GM23248 (cell line): ENCODE measurements at regions not wholly inside any gene's neighbourhood (a gene's known extent, or its start where the extent isn't known, plus 50 kb on each side); places are given as distances from the start of the nearest gene placed in this dataset.

Source experiments
- DNase-seq: peaks from one replicate; pipeline ENCODE4 v3.0.0-alpha.2; 2015
- H2AFZ ChIP-seq: fragments of 200-600 bp; sonication (generic); 2 replicates; pipeline ENCODE4 v1.6.1; 2016; ENCODE audit warnings: antibody characterized with exemption
- H3F3A ChIP-seq: fragments of 200-600 bp; sonication (generic); 2 replicates; pipeline ENCODE4 v1.6.1; 2016; ENCODE audit warnings: mild to moderate bottlenecking, antibody characterized with exemption, mixed run types; ENCODE audit not compliant: insufficient read depth
- H3K27ac ChIP-seq: fragments of 200-600 bp; sonication (generic); 2 replicates; pipeline ENCODE4 v1.5.1; 2016; ENCODE audit warnings: mild to moderate bottlenecking
- H3K27me3 ChIP-seq: fragments of 200-600 bp; sonication (generic); replicated peaks from 2 replicates; pipeline ENCODE4 v1.6.1; 2016; ENCODE audit warnings: mild to moderate bottlenecking; ENCODE audit not compliant: insufficient read depth
- H3K36me3 ChIP-seq: fragments of 200-600 bp; sonication (generic); 2 replicates; pipeline ENCODE4 v1.6.1; 2016; ENCODE audit warnings: low read depth, mild to moderate bottlenecking
- H3K4me1 ChIP-seq: fragments of 200-600 bp; sonication (generic); 2 replicates; pipeline ENCODE4 v1.6.1; 2016; ENCODE audit warnings: mild to moderate bottlenecking; ENCODE audit not compliant: insufficient read depth
- H3K4me2 ChIP-seq: fragments of 200-600 bp; sonication (generic); one replicate; pipeline ENCODE4 v1.6.1; 2016; ENCODE audit warnings: mild to moderate bottlenecking; ENCODE audit not compliant: unreplicated experiment
- H3K4me3 ChIP-seq: fragments of 200-600 bp; sonication (generic); 2 replicates; pipeline ENCODE4 v1.5.1; 2016; ENCODE audit warnings: mild to moderate bottlenecking
- H3K79me2 ChIP-seq: fragments of 200-600 bp; sonication (generic); 2 replicates; pipeline ENCODE4 v1.6.1; 2016; ENCODE audit warnings: mild to moderate bottlenecking; ENCODE audit not compliant: insufficient read depth
- H3K9ac ChIP-seq: fragments of 200-600 bp; sonication (generic); 2 replicates; pipeline ENCODE4 v1.6.1; 2016; ENCODE audit warnings: mild to moderate bottlenecking
- H3K9me2 ChIP-seq: fragments of 200-600 bp; sonication (generic); 2 replicates; pipeline ENCODE4 v1.6.1; 2016; ENCODE audit warnings: mixed run types, mild to moderate bottlenecking, moderate library complexity; ENCODE audit not compliant: insufficient read depth
- H3K9me3 ChIP-seq: fragments of 200-600 bp; sonication (generic); one replicate; pipeline ENCODE4 v1.6.1; 2017; ENCODE audit warnings: low read depth
- H4K20me1 ChIP-seq: fragments of 200-600 bp; sonication (generic); 2 replicates; pipeline ENCODE4 v1.6.0; 2016; ENCODE audit not compliant: insufficient read depth
- EZH2 ChIP-seq: fragments of 200-600 bp; sonication (generic); IDR thresholded peaks from 2 replicates; pipeline ENCODE4 v1.6.1; 2018; ENCODE audit warnings: antibody characterized with exemption, mild to moderate bottlenecking; ENCODE audit not compliant: insufficient read depth, poor library complexity, severe bottlenecking
- EZH2phosphoT487 ChIP-seq: fragments of 200-600 bp; sonication (generic); IDR thresholded peaks from 2 replicates; pipeline ENCODE4 v1.6.1; 2018; ENCODE audit warnings: antibody characterized with exemption, moderate library complexity, mild to moderate bottlenecking, low read depth; ENCODE audit not compliant: insufficient read depth
- WGBS, 2 experiments: methylation state at CpG; one replicate each; pipeline ENCODE4 v1.1.6; 2015 to 2017; ENCODE audit warnings: low lambda C conversion rate in 2 of 2, low coverage in 1 of 2; ENCODE audit errors: missing lambda C conversion rate in 2 of 2; 5-methylcytosine and 5-hydroxymethylcytosine counted together
- in situ Hi-C: fragments of 300-500 bp; cut with MboI; formaldehyde crosslinking; loops from 2 replicates; pipeline ENCODE4 v1.15.0; 2020

DNA sequence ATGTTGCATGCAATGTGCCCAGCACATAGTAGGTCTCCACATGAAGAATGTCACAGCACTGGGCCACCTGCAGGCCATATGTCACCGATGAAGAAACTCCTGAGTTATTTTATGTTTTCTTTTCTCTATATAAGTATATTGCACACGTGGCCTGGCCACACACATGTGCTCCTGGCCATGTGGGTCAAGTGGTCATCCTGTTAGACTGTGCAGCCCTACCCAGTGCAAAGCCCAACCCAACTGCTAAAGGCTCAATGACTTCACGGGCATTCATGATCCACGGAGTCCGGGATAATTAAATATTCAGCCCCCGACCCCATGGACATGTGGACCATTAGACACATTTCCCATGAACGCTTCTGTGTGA, 163.2 kb downstream of the TEX29 start:
- Histone ChIP-seq H3K9ac (no peak overlapping the region), H3K27ac (no peak overlapping the region), H3K9me2 (no peaks in the 10 kb centered on the region), H3K36me3 (no peaks in the 10 kb centered on the region), H3K27me3 (0 out of 2 replicates have a peak, but pooled peaks cover 5% of the 10 kb centered on the region), H2AFZ (no peak overlapping the region), H3K4me2 (no peak overlapping the region), H3K9me3 (no peaks in the 10 kb centered on the region), H3K79me2 (no peaks in the 10 kb centered on the region), H4K20me1 (no peaks in the 10 kb centered on the region), H3F3A (no peaks in the 10 kb centered on the region), H3K4me3 (no peak overlapping the region), H3K4me1 (no peaks in the 10 kb centered on the region)
- in situ Hi-C loops, result no loop called here
- 58 to 69% methylated on average over 7 of the region's 7 CpGs for WGBS, 2 experiments
- TF ChIP-seq EZH2phosphoT487, result no peak
- TF ChIP-seq EZH2, result no peak
- DNase-seq, result no peak

DNA sequence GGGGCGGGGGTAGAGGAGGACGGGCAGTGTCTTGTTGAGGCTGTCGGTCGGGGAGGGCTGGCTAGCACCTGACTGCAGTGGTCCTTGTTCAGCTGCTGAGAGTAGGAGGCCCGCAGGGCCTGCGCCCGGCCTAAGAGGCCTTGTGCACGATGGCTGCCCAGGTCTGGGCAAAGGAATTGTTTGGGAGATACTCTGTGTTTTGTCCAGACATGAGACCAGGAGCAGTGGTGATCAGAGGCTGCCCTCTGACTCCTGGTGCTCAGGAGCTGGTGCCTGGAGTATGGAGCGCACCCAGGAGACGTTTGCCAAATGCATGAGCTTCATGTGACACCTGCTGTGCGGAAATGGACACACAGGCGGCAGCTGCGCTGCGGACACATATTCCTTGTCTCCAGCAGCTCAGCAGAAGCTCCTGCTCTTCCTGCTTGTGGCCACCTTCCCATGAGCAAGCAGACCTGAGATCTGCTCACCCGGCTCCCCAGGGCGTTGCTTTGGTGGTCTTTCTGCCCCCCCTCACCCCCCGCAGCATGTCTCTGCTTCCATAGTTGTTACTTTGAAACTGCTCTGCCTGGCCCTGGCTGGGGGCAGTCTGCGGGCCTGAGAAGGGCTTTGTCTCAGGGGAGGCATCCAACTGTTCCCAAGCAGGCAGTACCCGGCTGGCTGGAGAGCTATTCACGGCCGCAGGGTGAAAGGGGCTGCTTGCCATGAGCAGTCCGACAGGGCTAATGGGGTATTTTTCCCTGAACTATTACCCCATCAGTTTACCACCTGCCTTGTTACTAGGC, 163.9 kb downstream of the TEX29 start:
- TF ChIP-seq EZH2phosphoT487, result no peak
- TF ChIP-seq EZH2, result no peak
- H3K27ac ChIP-seq, result no peak overlapping the region
- 0 out of 2 replicates have a peak, but pooled peaks cover 5% of the 10 kb centered on the region for H3K27me3 ChIP-seq
- no peak overlapping the region for H3K4me3 ChIP-seq
- H3F3A ChIP-seq, result no peaks in the 10 kb centered on the region
- no peak overlapping the region for H3K9ac ChIP-seq
- no peaks in the 10 kb centered on the region for H3K79me2 ChIP-seq
- no peaks in the 10 kb centered on the region for H3K36me3 ChIP-seq
- H3K4me2 ChIP-seq, result no peak overlapping the region
- H3K4me1 ChIP-seq, result no peaks in the 10 kb centered on the region
- H4K20me1 ChIP-seq, result no peaks in the 10 kb centered on the region
- H3K9me3 ChIP-seq, result no peaks in the 10 kb centered on the region
- WGBS, 2 experiments, result 42 to 43% methylated on average over 22 of the region's 22 CpGs
- no peak for DNase-seq
- no peaks in the 10 kb centered on the region for H3K9me2 ChIP-seq
- H2AFZ ChIP-seq, result no peak overlapping the region
- in situ Hi-C loops, result no loop called here

DNA sequence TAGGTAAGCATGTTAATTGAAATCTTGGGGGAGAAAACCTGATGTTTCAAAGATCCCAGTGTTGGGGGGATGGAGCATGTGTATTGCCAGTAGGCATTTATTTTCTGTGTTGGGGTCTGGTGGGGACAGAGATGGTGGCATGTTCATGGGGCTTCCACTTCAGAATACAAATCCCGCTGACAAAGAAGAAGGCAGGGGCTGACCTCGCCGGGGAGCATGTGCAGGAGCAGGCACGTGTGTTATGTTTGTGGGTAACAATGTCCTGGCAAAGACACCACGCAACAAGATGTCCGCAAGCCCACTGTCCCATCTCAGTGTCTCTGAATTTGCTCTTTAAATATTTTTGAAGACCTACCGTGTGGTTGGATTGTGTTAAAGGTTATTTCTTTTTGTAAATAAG, 164.5 kb downstream of the TEX29 start:
- H2AFZ ChIP-seq, result no peak overlapping the region
- H3K27me3 ChIP-seq, result 0 out of 2 replicates have a peak, but pooled peaks cover 5% of the 10 kb centered on the region
- DNase-seq, result no peak
- H3F3A ChIP-seq, result no peaks in the 10 kb centered on the region
- no peak overlapping the region for H3K9ac ChIP-seq
- H3K36me3 ChIP-seq, result no peaks in the 10 kb centered on the region
- no peaks in the 10 kb centered on the region for H3K79me2 ChIP-seq
- 48 to 54% methylated on average over 7 of the region's 7 CpGs for WGBS, 2 experiments
- no peak for TF ChIP-seq EZH2
- TF ChIP-seq EZH2phosphoT487, result no peak
- no peak overlapping the region for H3K4me3 ChIP-seq
- H3K27ac ChIP-seq, result no peak overlapping the region
- in situ Hi-C loops, result no loop called here
- no peak overlapping the region for H3K4me2 ChIP-seq
- H3K9me2 ChIP-seq, result no peaks in the 10 kb centered on the region
- no peaks in the 10 kb centered on the region for H3K9me3 ChIP-seq
- no peaks in the 10 kb centered on the region for H3K4me1 ChIP-seq
- no peaks in the 10 kb centered on the region for H4K20me1 ChIP-seq

DNA sequence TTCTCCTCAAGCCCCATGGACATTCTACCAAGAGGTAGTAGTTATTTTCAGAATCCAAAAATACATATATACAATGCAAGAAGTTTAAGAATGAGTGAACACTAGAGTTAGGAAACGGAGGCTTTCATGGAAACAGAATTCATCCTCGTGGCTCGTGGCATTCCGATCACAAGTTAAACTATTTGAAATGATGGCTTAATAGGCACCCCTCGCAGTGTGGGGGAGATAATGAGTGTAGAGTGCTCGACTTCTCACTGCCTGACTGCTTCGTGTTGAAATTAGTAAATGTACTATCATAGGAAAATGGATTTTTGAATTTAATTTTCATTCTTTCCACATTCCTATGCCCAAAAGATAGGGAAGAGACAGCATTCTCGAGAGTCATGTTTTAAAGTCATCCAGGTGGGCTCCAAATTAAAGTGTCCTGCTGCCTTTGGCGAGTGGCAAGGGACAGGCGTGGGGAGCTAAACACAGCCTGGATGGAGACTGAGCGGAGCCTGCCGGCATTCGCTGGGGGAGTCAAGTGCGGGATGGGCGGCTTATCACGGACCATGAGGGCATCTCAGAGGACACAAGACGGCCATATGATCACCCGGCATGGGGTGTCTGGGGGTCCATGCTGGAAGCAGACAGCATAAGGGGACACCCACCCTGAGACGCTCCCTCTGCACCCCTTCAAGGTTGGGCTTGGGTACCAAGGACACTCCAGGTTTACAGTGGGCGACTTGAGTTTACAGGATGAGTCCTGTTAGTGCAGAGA, 165.2 kb downstream of the TEX29 start:
- H3K27me3 ChIP-seq, result no peaks in the 10 kb centered on the region
- H3K9me3 ChIP-seq, result no peaks in the 10 kb centered on the region

More for the DNA sequence above, 165.2 kb downstream of the TEX29 start:
- in situ Hi-C loops, result no loop called here
- Histone ChIP-seq H3K4me3 (no peak overlapping the region), H3F3A (no peaks in the 10 kb centered on the region), H3K9me2 (no peaks in the 10 kb centered on the region), H3K9ac (no peak overlapping the region), H3K27ac (no peak overlapping the region), H3K79me2 (no peaks in the 10 kb centered on the region), H4K20me1 (no peaks in the 10 kb centered on the region), H3K36me3 (no peaks in the 10 kb centered on the region), H3K4me1 (no peaks in the 10 kb centered on the region), H3K4me2 (no peak overlapping the region), H2AFZ (no peak overlapping the region)
- WGBS, 2 experiments, result 43 to 44% methylated on average over 20 of the region's 20 CpGs
- TF ChIP-seq EZH2phosphoT487, result no peak
- TF ChIP-seq EZH2, result no peak
- DNase-seq, result no peak
